ENCODE measurements at regions not wholly inside any gene's neighbourhood (a gene's known extent, or its start where the extent isn't known, plus 50 kb on each side); places are given as distances from the start of the nearest gene placed in this dataset.

- ChIA-PET CTCF (ENCODE audit: low intra/inter-chr PET ratio, low total read pairs) (no interaction called here), POLR2A (no interaction called here)
- H3K27ac ChIP-seq (ENCODE audit: extremely low read length, insufficient read depth, low read length): no peak overlapping the region
- H4K20me1 ChIP-seq (ENCODE audit: insufficient read depth, low read length): no peaks in the 10 kb centered on the region
- DNase-seq (ENCODE audit: low spot score) (no peak), FAIRE-seq (no peak), ATAC-seq (no peak)
- H2AFZ ChIP-seq (ENCODE audit: low read length): no peak overlapping the region
- no peaks in the 10 kb centered on the region for H3K4me1 ChIP-seq (ENCODE audit: insufficient read depth, low read length)
- no peak for TF ChIP-seq IRX3 (CRISPR knock-in tag; IDR thresholded peaks at IDR 0.05; ENCODE audit: borderline replicate concordance, low read depth)
- TF ChIP-seq MBNL3 (CRISPR knock-in tag; conservative IDR thresholded peaks at IDR 0.05): no peak
- no peak for TF ChIP-seq CC2D1A (CRISPR knock-in tag; IDR thresholded peaks at IDR 0.05)
- no peak for TF ChIP-seq MIER3 (CRISPR knock-in tag; IDR thresholded peaks at IDR 0.05; ENCODE audit: borderline replicate concordance)
- TF ChIP-seq CREB1 (IDR thresholded peaks at IDR 0.05): peak; percentile 50
- no peak for TF ChIP-seq CREB1 (CRISPR knock-in tag; IDR thresholded peaks at IDR 0.05)
- TF ChIP-seq ZNF550 (CRISPR knock-in tag; IDR thresholded peaks at IDR 0.05; ENCODE audit: borderline replicate concordance): no peak
- TF ChIP-seq CHD4 (IDR thresholded peaks at IDR 0.05; ENCODE audit: borderline replicate concordance, low read length): no peak
- TF ChIP-seq NFIB (CRISPR knock-in tag; IDR thresholded peaks at IDR 0.05; ENCODE audit: borderline replicate concordance): no peak
- no peak for TF ChIP-seq ZFP62 (CRISPR knock-in tag; IDR thresholded peaks at IDR 0.05)
- H3K79me2 ChIP-seq (ENCODE audit: insufficient read depth, low read length): no peaks in the 10 kb centered on the region
- intact Hi-C loops (cut with micrococcal nuclease; ENCODE audit: unreplicated experiment) (no loop called here), in situ Hi-C loops (cut with HindIII; ENCODE audit: extremely low pct_ligation_motif_present, low pct_unique_long_range_greater_than_20kb) (no loop called here)
- H3K9ac ChIP-seq (ENCODE audit: insufficient read depth, low read depth, low read length): no peak overlapping the region
- no peak overlapping the region for H3K4me3 ChIP-seq (replicated peaks in 1 of 3; ENCODE audit: insufficient read depth in 1 of 3, low read depth in 2 of 3, low read length in 3 of 3)
- H3K36me3 ChIP-seq (replicated peaks in 1 of 2; ENCODE audit: control insufficient read depth in 1 of 2, insufficient read depth in 2 of 2, low read length in 2 of 2): no peaks in the 10 kb centered on the region
- BruUV-seq (replicated peaks): no TSS peak
- peaks cover 73% of the 10 kb centered on the region for H3K9me3 ChIP-seq (ENCODE audit: low read length)
- H3K4me2 ChIP-seq (ENCODE audit: low read depth, low read length): no peak overlapping the region
- 0% methylated on average over 4 of the region's 4 CpGs for WGBS (ENCODE audit: low lambda C conversion rate)
- no peaks in the 10 kb centered on the region for H3K27me3 ChIP-seq (ENCODE audit: control insufficient read depth in 1 of 2, insufficient read depth in 2 of 2, low read length in 2 of 2)
These were observed 344.4 kb upstream of the LRRC4C start for GRCh38 chr11:41803895-41804294.

- no peak for FAIRE-seq
- Histone ChIP-seq H3K27me3 (ENCODE audit: control insufficient read depth in 1 of 2, insufficient read depth in 2 of 2, low read length in 2 of 2) (no peaks in the 10 kb centered on the region), H3K79me2 (ENCODE audit: insufficient read depth, low read length) (no peaks in the 10 kb centered on the region), H3K27ac (ENCODE audit: extremely low read length, insufficient read depth, low read length) (no peak overlapping the region), H4K20me1 (ENCODE audit: insufficient read depth, low read length) (no peaks in the 10 kb centered on the region), H2AFZ (ENCODE audit: low read length) (no peak overlapping the region), H3K4me3 (replicated peaks in 1 of 3; ENCODE audit: insufficient read depth in 1 of 3, low read depth in 2 of 3, low read length in 3 of 3) (no peak overlapping the region), H3K4me2 (ENCODE audit: low read depth, low read length) (no peak overlapping the region), H3K4me1 (ENCODE audit: insufficient read depth, low read length) (no peaks in the 10 kb centered on the region), H3K9ac (ENCODE audit: insufficient read depth, low read depth, low read length) (no peak overlapping the region), H3K36me3 (replicated peaks in 1 of 2; ENCODE audit: control insufficient read depth in 1 of 2, insufficient read depth in 2 of 2, low read length in 2 of 2) (no peaks in the 10 kb centered on the region), H3K9me3 (ENCODE audit: low read length) (peaks cover 73% of the 10 kb centered on the region)
- in situ Hi-C loops (cut with HindIII; ENCODE audit: extremely low pct_ligation_motif_present, low pct_unique_long_range_greater_than_20kb) (no loop called here), intact Hi-C loops (cut with micrococcal nuclease; ENCODE audit: unreplicated experiment) (no loop called here)
- no peak for DNase-seq (ENCODE audit: low spot score)
- BruUV-seq (replicated peaks): no TSS peak
- no peak for ATAC-seq
- POLR2A ChIA-PET: no interaction called here
- CTCF ChIA-PET (ENCODE audit: low intra/inter-chr PET ratio, low total read pairs): no interaction called here
- TF ChIP-seq ZBTB25 (CRISPR knock-in tag; IDR thresholded peaks at IDR 0.05): no peak
- TF ChIP-seq ZNF33B (CRISPR knock-in tag; IDR thresholded peaks at IDR 0.05): no peak
- TF ChIP-seq MEIS1 (CRISPR knock-in tag; IDR thresholded peaks at IDR 0.05; ENCODE audit: borderline replicate concordance): no peak
- no peak for TF ChIP-seq STAG1 (CRISPR knock-in tag; IDR thresholded peaks at IDR 0.05)
- no peak for TF ChIP-seq ZNF333 (CRISPR knock-in tag; IDR thresholded peaks at IDR 0.05; ENCODE audit: borderline replicate concordance)
- no peak for TF ChIP-seq HOXA5 (CRISPR knock-in tag; IDR thresholded peaks at IDR 0.05)
- no peak for TF ChIP-seq NONO (IDR thresholded peaks at IDR 0.05)
- no peak for TF ChIP-seq NONO (CRISPR knock-in tag; conservative IDR thresholded peaks at IDR 0.05)
- no peak for TF ChIP-seq SNAI1 (CRISPR knock-in tag; IDR thresholded peaks at IDR 0.05; ENCODE audit: borderline replicate concordance)
- TF ChIP-seq ETS1 (CRISPR knock-in tag; IDR thresholded peaks at IDR 0.05): no peak
- TF ChIP-seq AHR (CRISPR knock-in tag; IDR thresholded peaks at IDR 0.05): no peak
- no peak for TF ChIP-seq HNRNPUL1 (IDR thresholded peaks at IDR 0.05; ENCODE audit: low read depth, low read length)
- TF ChIP-seq POLR2A (IDR thresholded peaks at IDR 0.05; ENCODE audit: insufficient read depth in 1 of 2, low read depth in 2 of 2, low read length in 2 of 2): no peak
These were observed 356.9 kb upstream of the LRRC4C start for GRCh38 chr11:41816396-41816795.
